NCI-H2196 (cell line): ENCODE measurements at regions not wholly inside any gene's neighbourhood (a gene's known extent, or its start where the extent isn't known, plus 50 kb on each side); places are given as distances from the start of the nearest gene placed in this dataset.

ENCODE experiments used
- DNase-seq: peaks from one replicate; lab custom pipeline; 2025; ENCODE audit not compliant: unreplicated experiment; lab: John Stamatoyannopoulos, UW

DNA sequence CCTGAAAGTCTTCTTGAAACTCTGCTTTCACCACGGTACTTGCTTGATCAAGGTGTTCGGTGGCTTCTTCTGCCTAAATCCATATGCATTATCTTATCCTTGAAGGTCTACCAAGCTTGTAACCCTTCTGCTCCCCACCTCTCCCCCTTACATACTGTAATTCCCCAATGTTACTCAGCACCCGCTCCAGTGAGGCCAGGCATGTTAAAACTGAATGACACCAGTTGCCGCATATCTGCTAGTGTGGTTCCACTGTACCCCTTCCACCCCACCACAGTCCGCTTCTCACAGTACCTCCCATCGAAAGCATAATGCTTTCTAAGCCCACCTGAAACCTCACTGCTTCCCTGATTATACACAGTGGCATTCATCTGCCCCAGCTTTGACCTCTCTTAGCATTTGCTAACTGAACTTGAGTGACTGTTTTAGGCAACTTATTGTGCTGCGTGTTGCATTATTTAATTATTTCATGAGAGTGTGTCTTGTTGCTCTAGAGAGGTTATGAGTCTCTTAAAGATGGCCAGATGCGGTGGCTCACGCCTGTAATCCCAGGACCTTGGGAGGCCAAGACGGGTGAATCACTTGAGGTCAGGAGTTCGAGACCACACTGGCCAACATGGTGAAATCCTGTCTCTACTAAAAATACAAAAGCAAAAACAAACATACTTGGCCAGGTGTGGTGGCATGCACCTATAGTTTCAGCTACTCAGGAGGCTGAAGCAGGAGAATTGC lies 87.6 kb upstream of the MBNL2 start:
- DNase-seq: no peak

DNA sequence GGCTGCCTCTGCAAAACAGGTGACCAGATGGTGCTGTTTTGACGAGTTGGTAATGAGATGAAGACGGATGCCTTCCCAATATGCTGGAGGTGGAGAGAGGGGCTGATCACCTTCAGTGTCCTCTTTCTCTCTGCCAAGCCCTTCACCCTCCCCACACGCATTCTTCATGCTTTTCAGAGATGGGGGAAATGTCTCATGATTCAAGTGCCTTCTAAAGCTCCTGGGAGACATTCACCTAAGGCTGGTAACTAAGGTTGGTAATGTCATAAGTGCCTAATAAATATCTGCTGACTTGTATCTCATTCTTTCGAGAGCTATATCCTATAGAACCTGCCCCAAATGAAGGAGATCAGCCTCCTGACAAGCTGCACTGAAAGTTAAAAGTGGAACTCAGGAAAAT lies 86.2 kb upstream of the MBNL2 start:
- DNase-seq: no peak

DNA sequence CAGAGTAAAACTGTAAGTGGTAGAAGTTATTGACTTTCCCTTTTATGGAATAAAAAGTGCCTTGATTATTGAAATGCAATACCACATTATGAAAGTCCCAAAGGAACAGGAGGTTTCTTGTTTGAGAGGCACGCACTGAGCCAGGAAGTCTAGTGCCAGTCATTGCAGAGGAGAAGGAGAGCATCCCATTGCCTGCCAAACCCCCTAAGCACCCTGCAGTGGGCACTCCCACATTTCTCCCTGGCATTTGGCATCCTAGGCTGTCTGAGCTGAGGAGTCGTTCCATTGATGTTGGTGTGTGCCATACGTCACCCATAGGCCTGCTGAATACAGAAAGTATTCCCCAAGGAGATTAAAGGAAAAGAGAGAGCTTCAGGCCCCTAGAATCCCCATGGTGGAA lies 85.7 kb upstream of the MBNL2 start:
- DNase-seq: no peak

DNA sequence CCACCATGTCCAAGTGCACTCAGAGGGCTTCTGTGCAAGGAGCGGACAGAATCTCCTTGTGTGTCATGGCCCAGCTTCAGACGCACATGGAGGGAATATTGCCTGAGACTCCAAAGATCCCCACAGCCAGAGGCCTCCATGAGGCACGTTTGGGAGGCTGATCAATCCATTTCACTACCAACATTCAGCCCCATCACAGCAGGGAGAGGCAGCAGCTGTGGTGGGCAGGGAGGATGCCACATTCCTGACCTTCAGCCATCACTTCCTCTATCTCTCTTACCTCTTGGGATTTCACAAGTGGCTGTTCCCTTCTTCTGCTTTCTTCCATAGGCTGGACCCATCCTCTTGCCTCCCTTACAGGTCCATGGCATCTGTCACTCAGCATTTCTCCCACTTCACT lies 82.4 kb upstream of the MBNL2 start:
- DNase-seq: no peak

DNA sequence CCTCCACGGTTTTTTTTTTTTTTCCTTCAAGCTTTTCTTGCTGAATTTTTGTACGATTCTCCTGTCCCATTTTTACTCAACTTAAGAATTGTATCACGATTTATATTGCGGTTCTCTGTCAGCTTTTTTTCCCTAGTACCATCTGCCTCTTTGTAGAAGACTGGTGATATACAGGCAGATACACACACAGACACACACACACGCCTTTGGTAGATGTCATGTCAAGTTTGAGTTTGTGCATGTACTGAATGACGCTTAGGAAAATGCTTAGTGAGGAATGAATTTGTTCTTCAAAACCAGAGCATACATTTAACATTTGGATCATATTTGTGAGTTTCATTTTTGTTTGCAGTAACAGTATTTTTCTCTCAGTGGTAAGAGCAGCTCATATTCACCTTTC lies 82.0 kb upstream of the MBNL2 start:
- no peak for DNase-seq

DNA sequence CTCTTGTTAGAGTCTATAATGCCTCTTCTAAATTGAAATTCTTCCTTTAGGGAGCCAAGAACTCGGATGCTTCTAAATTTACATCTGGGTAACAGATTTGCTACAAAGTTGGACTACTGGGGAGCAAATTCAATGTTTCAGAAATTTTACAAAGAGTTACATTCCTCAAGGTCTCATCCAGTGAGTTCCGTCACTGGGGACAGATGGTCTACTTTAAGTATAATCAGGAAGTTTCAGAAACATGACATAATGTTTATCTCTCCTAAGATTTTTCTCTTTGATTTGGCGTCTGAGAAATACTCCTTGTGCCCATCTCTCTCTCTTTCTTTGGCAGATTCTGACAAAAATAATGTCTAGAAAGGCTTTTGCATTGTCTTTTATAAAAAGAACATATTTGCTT lies 81.5 kb upstream of the MBNL2 start:
- DNase-seq: no peak

DNA sequence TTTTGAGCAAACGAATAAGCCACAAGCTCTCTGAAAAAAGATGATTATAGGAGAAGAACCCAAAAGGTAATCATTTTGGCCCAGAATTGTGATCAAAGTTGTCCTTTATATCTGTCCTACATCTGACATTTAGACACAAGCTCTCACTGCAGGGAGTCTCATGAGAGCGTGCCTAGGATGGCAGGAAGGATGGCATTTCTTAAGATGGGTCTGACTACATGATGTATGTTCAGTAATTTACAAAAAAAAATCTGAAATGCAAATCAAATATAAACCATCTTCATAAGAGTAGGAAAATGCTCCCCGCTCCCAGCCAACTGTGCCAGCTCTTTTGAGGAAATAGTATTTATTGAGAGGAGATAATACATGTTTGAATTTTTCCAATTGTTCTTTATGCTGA lies 81.0 kb upstream of the MBNL2 start:
- no peak for DNase-seq

DNA sequence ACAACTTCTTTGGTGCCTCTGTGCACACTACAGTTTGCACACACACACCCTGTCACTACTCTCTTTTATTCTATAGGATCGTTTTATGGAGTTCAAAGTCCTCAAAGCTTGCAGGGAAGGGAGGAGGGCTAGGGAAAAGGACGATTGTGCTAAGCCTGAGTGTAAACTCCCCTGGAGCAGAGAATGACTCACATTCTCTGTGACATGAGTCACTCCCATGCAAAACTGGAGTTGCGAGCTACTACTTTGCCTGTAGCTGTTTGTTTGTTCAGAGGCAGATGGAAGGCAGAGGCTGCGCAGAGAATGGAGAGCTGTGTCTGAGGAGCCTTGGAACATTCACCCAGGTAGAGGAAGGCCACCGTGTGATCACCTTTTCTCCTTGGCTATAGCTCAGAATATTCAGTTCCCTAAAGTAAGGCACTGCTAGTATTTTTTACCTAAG lies 80.5 kb upstream of the MBNL2 start:
- DNase-seq: peak; percentile 9

DNA sequence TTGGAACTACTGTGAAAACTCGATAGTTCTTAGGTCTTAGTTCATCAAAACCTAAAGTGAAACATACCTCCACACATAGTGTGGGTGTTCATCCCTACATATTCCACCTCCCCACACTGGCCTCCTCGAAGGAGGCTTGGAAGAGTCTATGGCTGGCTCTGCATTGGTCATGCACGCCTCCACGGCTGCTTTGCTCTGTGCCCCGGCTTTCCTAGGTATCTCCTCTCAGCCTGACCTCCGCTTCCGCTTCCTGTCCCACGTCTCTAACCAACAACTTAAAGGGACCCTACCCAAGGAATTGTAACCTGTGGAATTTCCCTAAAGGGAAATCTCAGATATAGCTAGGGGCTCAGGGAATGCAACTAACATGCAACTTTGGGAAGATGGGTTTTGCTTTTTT lies 79.7 kb upstream of the MBNL2 start:
- no peak for DNase-seq

DNA sequence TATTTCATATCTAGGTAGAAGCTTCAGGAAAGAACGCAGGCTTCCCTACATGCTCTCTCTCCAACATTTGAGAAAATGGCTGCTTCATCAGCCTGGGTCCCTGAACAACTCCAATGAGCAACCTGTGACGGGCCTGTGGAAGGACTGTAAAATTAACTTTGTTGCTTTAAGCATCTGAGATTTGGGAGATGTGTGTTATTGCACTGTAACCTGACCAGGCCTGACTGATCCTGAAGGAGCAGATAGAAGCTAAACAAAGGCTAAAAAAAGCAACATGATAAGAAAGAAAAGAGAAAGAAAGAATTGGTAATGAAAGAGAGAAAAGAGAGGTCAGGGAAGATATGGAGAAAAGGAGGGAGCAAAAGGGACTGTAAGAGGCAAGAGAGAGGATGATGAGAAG lies 77.1 kb upstream of the MBNL2 start:
- DNase-seq: no peak

DNA sequence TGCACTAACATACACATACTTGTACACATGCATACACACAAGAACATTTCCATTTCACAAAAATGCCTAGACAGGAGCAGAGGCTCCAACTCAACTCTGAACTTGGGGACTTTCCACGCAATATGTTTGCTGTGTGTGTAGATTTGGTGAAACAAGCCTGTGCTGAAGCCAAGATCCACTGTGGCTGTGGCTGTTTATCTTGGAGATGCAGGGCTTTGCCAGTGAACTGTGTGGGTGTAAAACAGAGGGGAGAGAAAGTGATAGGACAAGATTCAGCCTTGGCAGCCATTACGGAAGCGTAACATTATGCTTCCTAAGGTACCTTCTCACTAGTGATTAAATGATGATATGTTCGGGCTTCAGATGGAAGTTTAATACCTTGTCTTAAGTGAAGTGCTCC lies 73.2 kb upstream of the MBNL2 start:
- no peak for DNase-seq

DNA sequence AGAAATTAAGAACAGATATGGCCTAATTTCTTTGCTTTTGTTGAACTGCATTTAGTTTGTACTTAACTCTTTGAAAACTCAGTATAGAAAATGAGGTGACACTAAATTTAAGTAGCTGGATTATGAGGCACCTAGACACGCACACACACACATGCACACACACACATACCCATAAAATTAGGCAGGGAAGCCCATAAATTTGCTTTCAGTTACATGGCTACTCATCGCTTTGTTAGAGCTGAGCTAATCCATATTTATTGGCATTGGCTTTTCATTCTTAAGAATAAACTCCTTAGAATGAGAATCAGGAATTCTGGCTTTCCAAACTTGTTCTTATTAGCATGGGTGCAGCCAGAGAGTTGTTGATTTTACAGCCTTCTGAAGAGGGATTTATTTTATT lies 61.7 kb upstream of the MBNL2 start:
- DNase-seq: no peak

DNA sequence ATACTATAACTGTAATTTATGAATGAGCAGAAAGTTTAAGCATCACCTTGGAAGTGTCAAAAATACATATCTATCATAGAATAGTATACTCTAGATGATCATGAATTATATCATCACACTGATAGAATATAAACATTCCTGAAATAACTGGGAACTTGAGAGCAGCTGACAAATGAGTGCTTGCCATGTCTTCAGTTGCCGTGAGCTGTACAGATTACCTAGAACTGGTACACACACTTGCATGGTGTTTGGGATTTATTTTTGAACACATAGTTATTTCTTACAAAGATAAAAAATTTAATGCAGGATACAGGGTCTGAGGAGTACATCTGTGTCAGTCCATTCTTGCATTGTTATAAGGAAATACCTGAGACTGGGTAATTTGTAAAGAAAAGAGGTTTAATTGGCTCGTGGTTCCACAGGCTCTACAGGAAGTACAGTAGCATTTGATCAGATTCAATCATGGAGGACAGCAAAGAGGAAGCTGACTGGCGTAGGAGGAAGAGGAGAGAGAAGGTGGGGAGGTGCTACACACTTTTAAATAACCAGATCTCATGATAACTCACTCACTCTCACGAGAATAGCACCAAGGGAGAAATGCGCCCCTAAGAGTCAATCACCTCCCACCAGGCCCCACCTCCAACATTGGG lies 60.4 kb upstream of the MBNL2 start:
- DNase-seq: no peak

DNA sequence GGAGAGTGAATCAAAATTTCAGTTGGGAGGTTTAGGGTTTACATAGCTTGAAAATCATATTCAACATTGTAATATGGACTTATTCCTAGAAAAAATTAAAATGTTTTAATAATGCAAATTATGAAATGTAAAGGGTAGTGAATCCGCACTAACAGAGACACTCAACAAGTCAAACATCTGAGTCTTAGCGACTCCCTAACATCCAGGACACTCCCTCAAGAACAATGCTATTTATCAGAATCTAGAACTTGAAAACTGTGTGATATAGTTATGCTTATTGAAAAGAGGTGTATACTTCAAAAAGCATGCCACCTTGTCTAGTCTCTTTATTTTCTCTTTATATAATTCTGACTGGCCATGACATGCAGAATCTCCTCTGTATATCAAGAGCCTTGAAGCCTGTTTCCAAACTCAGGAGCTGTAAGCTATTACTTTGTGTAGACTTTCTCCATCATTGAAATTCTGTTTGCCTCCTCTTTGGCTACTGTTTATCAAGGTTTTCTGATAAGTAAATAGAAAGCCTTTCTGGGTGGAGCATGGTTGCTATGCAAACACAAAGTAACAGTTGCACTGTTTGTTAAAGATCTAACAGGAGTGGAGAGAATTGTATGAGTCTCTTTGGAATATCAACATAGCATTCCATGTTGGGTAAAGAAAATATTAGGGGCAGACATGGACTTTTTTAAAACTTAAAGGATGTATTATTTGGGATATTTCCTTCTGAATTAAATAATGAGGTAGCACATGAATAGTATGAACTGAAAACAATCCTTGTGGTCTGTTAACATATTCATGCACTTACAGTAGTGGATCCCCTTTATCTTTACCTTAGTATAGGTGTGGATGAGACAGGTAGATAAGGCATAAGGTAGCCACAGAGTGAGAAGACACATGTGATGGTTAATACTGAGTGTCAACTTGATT lies 56.4 kb upstream of the MBNL2 start:
- no peak for DNase-seq

DNA sequence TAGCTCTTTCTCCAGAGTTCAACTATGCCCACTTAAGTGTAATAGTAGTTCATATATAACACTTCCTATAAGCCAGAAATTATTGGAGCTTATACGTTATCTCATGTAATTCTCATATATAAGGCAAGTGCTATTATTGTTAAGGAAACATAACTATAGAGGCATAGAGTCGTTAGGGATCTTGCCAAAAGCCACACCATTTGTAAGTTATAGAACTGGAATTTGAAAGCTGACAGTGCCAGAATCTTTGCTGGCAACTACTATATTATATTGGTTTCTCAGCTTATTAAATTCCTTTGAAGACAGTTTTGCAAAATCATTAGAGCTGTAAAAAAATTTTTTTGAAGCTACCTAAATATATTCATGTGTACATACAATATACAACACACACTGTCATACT lies 51.0 kb upstream of the MBNL2 start:
- DNase-seq: no peak
